Neutrophil (primary cell): ENCODE measurements at regions not wholly inside any gene's neighbourhood (a gene's known extent, or its start where the extent isn't known, plus 50 kb on each side); places are given as distances from the start of the nearest gene placed in this dataset.

Experiments used
- H3K27ac ChIP-seq: fragments of 200-600 bp; sonication (generic); 2 replicates; pipeline ENCODE4 v1.5.1; 2016; ENCODE audit warnings: mild to moderate bottlenecking, moderate library complexity
- H3K27me3 ChIP-seq: fragments of 200-600 bp; sonication (generic); 2 replicates; pipeline ENCODE4 v1.6.0; 2016; ENCODE audit warnings: mild to moderate bottlenecking
- H3K36me3 ChIP-seq: fragments of 200-600 bp; sonication (generic); 2 replicates; pipeline ENCODE4 v1.5.1; 2017
- H3K4me1 ChIP-seq, 2 experiments: fragments of 200-600 bp in 1 of 2; sonication (generic) in 1 of 2; 1 replicate in 1 of 2; 2 replicates in 1 of 2; pipeline versions ENCODE4 v1.5.1 to v1.6.1; 2013 to 2016; ENCODE audit warnings: low read depth in 1 of 2, low read length in 1 of 2, mild to moderate bottlenecking in 1 of 2, moderate library complexity in 1 of 2; ENCODE audit not compliant: control insufficient read depth in 1 of 2, insufficient read depth in 1 of 2
- H3K4me3 ChIP-seq, 2 experiments: fragments of 200-600 bp in 1 of 2; sonication (generic) in 1 of 2; 1 replicate in 1 of 2; 2 replicates in 1 of 2; pipeline ENCODE4 v1.5.1; 2013 to 2016; ENCODE audit warnings: low read depth in 1 of 2, low read length in 1 of 2, mild to moderate bottlenecking in 1 of 2, moderate library complexity in 1 of 2
- H3K9me3 ChIP-seq: fragments of 200-600 bp; sonication (generic); 2 replicates; pipeline ENCODE4 v1.5.1; 2016
- CTCF ChIP-seq: fragments of 200-600 bp; sonication (generic); IDR thresholded peaks from 2 replicates; pipeline ENCODE4 v1.5.1; 2016; ENCODE audit warnings: antibody characterized with exemption

GRCh38 chr1:209486861-209487593 lies 96.5 kb upstream of the CAMK1G start:
- TF ChIP-seq CTCF = no peak
- Histone ChIP-seq H3K36me3 (no peaks in the 10 kb centered on the region), H3K9me3 (no peaks in the 10 kb centered on the region), H3K27me3 (no peaks in the 10 kb centered on the region), H3K4me1 (no peaks in the 10 kb centered on the region), H3K4me3 (no peak overlapping the region), H3K27ac (no peak overlapping the region)

DNA sequence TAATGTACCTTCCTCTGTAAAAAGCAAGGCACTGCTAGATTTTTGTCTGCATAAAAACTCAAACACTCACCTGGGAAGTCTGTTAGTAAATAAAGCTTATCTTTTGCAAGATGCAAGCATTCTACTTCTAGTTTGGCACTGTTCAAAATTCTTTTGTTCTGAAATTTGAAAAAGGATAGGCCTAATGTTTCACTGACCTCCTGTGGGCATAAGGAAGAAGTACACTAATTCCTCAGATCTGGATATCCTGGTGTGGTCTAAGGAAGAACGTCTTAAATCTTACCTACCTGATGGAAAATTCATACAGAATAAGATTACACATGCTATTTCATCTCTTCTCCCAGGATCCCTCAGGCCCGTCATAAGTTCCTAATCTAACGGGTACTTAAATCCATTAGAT lies 93.5 kb upstream of the CAMK1G start:
- no peak for TF ChIP-seq CTCF
- Histone ChIP-seq H3K9me3 (no peaks in the 10 kb centered on the region), H3K4me1 (no peaks in the 10 kb centered on the region), H3K27me3 (no peaks in the 10 kb centered on the region), H3K36me3 (no peaks in the 10 kb centered on the region), H3K4me3 (no peak overlapping the region), H3K27ac (no peak overlapping the region)

GRCh38 chr1:209491031-209491430 lies 92.5 kb upstream of the CAMK1G start:
- no peaks in the 10 kb centered on the region for H3K9me3 ChIP-seq
- no peaks in the 10 kb centered on the region for H3K4me1 ChIP-seq
- no peak overlapping the region for H3K27ac ChIP-seq
- no peaks in the 10 kb centered on the region for H3K27me3 ChIP-seq
- H3K4me3 ChIP-seq = no peak overlapping the region
- H3K36me3 ChIP-seq = no peaks in the 10 kb centered on the region
- TF ChIP-seq CTCF = no peak

- no peaks in the 10 kb centered on the region for H3K27me3 ChIP-seq
- H3K27ac ChIP-seq = no peak overlapping the region
- no peak overlapping the region for H3K4me3 ChIP-seq
- no peaks in the 10 kb centered on the region for H3K9me3 ChIP-seq
- no peaks in the 10 kb centered on the region for H3K36me3 ChIP-seq
- H3K4me1 ChIP-seq = no peaks in the 10 kb centered on the region
- no peak for TF ChIP-seq CTCF
These were observed 92.0 kb upstream of the CAMK1G start for GRCh38 chr1:209491496-209491895.

DNA sequence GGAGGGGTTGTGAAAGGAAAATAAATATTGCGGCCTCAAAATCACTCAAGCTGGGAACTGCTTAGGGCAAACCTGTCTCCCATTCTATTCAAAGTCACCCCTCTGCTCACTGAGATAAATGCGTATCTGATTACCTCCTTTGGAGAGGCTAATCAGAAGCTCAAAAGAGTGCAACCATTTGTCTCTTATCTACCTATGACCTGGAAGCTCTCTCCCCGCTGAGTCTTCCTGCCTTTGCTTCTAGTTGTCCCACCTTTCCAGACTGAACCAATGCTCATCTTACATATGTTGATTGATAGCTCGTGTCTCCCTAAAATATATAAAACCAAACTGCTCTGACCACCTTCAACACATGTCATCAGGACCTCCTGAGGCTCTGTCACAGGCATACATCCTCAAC lies 91.6 kb upstream of the CAMK1G start:
- no peak for TF ChIP-seq CTCF
- H3K4me1 ChIP-seq = no peaks in the 10 kb centered on the region
- H3K36me3 ChIP-seq = no peaks in the 10 kb centered on the region
- no peak overlapping the region for H3K4me3 ChIP-seq
- H3K27ac ChIP-seq = no peak overlapping the region
- H3K9me3 ChIP-seq = no peaks in the 10 kb centered on the region
- H3K27me3 ChIP-seq = no peaks in the 10 kb centered on the region
